ENCODE measurements at regions not wholly inside any gene's neighbourhood (a gene's known extent, or its start where the extent isn't known, plus 50 kb on each side); places are given as distances from the start of the nearest gene placed in this dataset.

- Histone ChIP-seq H3K9me3 (ENCODE audit: control insufficient read depth, low read length) (no peaks in the 10 kb centered on the region), H3K9ac (ENCODE audit: low read length) (no peak overlapping the region), H3K4me1 (ENCODE audit: control insufficient read depth, insufficient read depth, low read length) (no peaks in the 10 kb centered on the region), H3K4me3 (ENCODE audit: low read length) (no peak overlapping the region), H3K36me3 (ENCODE audit: control insufficient read depth, insufficient read depth, low read length, severe bottlenecking) (no peaks in the 10 kb centered on the region), H3K27me3 (replicated peaks; ENCODE audit: control insufficient read depth, insufficient read depth, low read length) (no peaks in the 10 kb centered on the region)
- no peak for DNase-seq (ENCODE audit: low read depth)
Measured at GRCh38 chr9:31671011-31671410, 713.4 kb upstream of the ACO1 start.

DNA sequence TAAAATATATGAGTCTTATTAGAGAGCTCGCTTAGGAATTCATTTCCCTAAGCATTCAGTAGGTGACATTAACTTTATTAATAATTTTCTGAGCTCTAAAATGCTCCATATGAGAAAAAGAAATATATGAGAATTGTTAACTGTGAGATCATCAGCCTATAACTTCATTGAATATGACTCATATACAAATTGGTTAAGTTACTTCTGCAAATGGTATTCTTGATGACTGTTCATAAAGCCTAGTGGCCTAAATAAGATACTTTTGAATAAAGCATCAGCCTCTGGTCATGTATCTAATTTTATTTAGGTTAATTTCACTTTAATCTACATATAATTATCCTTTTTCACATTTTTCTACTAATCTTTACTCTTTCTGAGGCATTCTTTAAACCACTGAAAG is 710.2 kb upstream of the ACO1 start:
- peak; percentile 21 for DNase-seq (ENCODE audit: low read depth)
- Histone ChIP-seq H3K9ac (ENCODE audit: low read length) (no peak overlapping the region), H3K4me3 (ENCODE audit: low read length) (no peak overlapping the region), H3K4me1 (ENCODE audit: control insufficient read depth, insufficient read depth, low read length) (no peaks in the 10 kb centered on the region), H3K27me3 (replicated peaks; ENCODE audit: control insufficient read depth, insufficient read depth, low read length) (no peaks in the 10 kb centered on the region), H3K36me3 (ENCODE audit: control insufficient read depth, insufficient read depth, low read length, severe bottlenecking) (no peaks in the 10 kb centered on the region), H3K9me3 (ENCODE audit: control insufficient read depth, low read length) (no peaks in the 10 kb centered on the region)

- H3K4me3 ChIP-seq (ENCODE audit: low read length), result no peak overlapping the region
- no peaks in the 10 kb centered on the region for H3K9me3 ChIP-seq (ENCODE audit: control insufficient read depth, low read length)
- no peaks in the 10 kb centered on the region for H3K27me3 ChIP-seq (replicated peaks; ENCODE audit: control insufficient read depth, insufficient read depth, low read length)
- no peaks in the 10 kb centered on the region for H3K4me1 ChIP-seq (ENCODE audit: control insufficient read depth, insufficient read depth, low read length)
- DNase-seq (ENCODE audit: low read depth), result no peak
- H3K9ac ChIP-seq (ENCODE audit: low read length), result no peak overlapping the region
- no peaks in the 10 kb centered on the region for H3K36me3 ChIP-seq (ENCODE audit: control insufficient read depth, insufficient read depth, low read length, severe bottlenecking)
Measured at GRCh38 chr9:31677415-31677814, 707.0 kb upstream of the ACO1 start.

GRCh38 chr9:31677877-31678276 is 706.6 kb upstream of the ACO1 start:
- H3K4me1 ChIP-seq (ENCODE audit: control insufficient read depth, insufficient read depth, low read length), result no peaks in the 10 kb centered on the region
- H3K36me3 ChIP-seq (ENCODE audit: control insufficient read depth, insufficient read depth, low read length, severe bottlenecking), result no peaks in the 10 kb centered on the region
- H3K9ac ChIP-seq (ENCODE audit: low read length), result no peak overlapping the region
- no peaks in the 10 kb centered on the region for H3K9me3 ChIP-seq (ENCODE audit: control insufficient read depth, low read length)
- no peak overlapping the region for H3K4me3 ChIP-seq (ENCODE audit: low read length)
- no peak for DNase-seq (ENCODE audit: low read depth)
- H3K27me3 ChIP-seq (replicated peaks; ENCODE audit: control insufficient read depth, insufficient read depth, low read length), result no peaks in the 10 kb centered on the region

DNA sequence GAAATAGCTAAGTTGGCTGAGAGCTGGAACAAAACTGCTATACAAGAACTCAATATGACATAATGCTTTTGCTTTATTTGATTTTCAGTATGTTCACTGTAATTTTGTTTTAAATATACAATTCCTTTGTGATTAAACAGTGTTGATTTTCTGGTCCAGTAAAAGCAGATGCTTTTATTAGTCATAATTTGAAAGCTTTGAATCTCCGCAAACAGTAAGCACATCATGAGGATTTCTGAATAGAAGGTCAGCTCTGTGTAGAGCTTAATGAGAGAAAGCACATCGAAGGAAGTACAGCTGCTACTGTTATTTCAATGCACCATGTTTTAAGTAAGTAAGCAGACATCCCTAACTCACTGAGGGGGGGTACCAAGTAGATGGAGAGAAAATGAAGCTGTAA is 701.3 kb upstream of the ACO1 start:
- no peak overlapping the region for H3K4me3 ChIP-seq (ENCODE audit: low read length)
- H3K4me1 ChIP-seq (ENCODE audit: control insufficient read depth, insufficient read depth, low read length), result no peaks in the 10 kb centered on the region
- H3K9ac ChIP-seq (ENCODE audit: low read length), result no peak overlapping the region
- peak; percentile 49 for DNase-seq (ENCODE audit: low read depth)
- no peaks in the 10 kb centered on the region for H3K9me3 ChIP-seq (ENCODE audit: control insufficient read depth, low read length)
- no peaks in the 10 kb centered on the region for H3K36me3 ChIP-seq (ENCODE audit: control insufficient read depth, insufficient read depth, low read length, severe bottlenecking)
- no peaks in the 10 kb centered on the region for H3K27me3 ChIP-seq (replicated peaks; ENCODE audit: control insufficient read depth, insufficient read depth, low read length)

DNA sequence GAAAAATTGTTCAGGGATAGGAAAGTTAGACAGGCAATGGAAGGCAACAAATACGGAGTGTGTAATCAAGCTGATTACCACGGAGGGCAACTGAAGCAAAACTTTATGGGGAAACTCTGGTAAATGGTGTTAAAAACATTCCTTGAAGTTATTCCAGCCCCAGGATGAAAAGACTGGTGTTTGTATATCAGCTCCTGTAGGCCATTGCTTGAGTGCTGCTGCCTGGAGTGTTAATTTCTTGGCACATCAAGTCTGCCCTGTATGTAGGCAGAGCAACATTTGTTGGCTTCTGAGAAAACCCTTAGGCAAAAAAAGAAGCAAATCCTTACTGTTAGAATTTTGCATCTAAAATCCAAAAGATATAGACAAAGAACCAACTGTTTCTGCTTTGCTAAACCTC is 686.5 kb upstream of the ACO1 start:
- Histone ChIP-seq H3K27me3 (replicated peaks; ENCODE audit: control insufficient read depth, insufficient read depth, low read length) (no peaks in the 10 kb centered on the region), H3K4me3 (ENCODE audit: low read length) (no peak overlapping the region), H3K9me3 (ENCODE audit: control insufficient read depth, low read length) (no peaks in the 10 kb centered on the region), H3K9ac (ENCODE audit: low read length) (no peak overlapping the region), H3K36me3 (ENCODE audit: control insufficient read depth, insufficient read depth, low read length, severe bottlenecking) (no peaks in the 10 kb centered on the region), H3K4me1 (ENCODE audit: control insufficient read depth, insufficient read depth, low read length) (no peaks in the 10 kb centered on the region)
- DNase-seq (ENCODE audit: low read depth), result no peak

DNA sequence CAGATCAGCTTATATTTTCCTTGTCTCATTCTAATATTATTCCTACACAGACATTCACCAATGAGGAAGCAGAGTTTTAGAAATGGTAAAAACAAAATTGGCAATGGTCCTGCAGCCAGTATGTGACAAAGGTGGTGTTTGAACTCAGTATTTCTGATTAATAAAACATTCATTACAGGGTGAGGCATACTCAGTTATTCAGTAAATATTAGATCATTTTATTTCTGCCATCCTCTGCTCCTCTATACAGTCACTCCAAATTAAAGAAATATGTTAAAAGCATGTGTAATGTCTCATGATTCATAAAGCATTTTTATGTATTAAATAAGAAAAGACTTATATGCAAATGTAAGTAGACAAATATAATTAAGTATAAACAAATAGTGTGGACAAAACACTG is 684.6 kb upstream of the ACO1 start:
- Histone ChIP-seq H3K9ac (ENCODE audit: low read length) (no peak overlapping the region), H3K9me3 (ENCODE audit: control insufficient read depth, low read length) (no peaks in the 10 kb centered on the region), H3K36me3 (ENCODE audit: control insufficient read depth, insufficient read depth, low read length, severe bottlenecking) (no peaks in the 10 kb centered on the region), H3K4me1 (ENCODE audit: control insufficient read depth, insufficient read depth, low read length) (no peaks in the 10 kb centered on the region), H3K4me3 (ENCODE audit: low read length) (no peak overlapping the region), H3K27me3 (replicated peaks; ENCODE audit: control insufficient read depth, insufficient read depth, low read length) (no peaks in the 10 kb centered on the region)
- no peak for DNase-seq (ENCODE audit: low read depth)

GRCh38 chr9:31700252-31701045 is 684.0 kb upstream of the ACO1 start:
- Histone ChIP-seq H3K9ac (ENCODE audit: low read length) (no peak overlapping the region), H3K4me1 (ENCODE audit: control insufficient read depth, insufficient read depth, low read length) (no peaks in the 10 kb centered on the region), H3K4me3 (ENCODE audit: low read length) (no peak overlapping the region), H3K9me3 (ENCODE audit: control insufficient read depth, low read length) (no peaks in the 10 kb centered on the region), H3K27me3 (replicated peaks; ENCODE audit: control insufficient read depth, insufficient read depth, low read length) (no peaks in the 10 kb centered on the region), H3K36me3 (ENCODE audit: control insufficient read depth, insufficient read depth, low read length, severe bottlenecking) (no peaks in the 10 kb centered on the region)
- no peak for DNase-seq (ENCODE audit: low read depth)

- Histone ChIP-seq H3K36me3 (ENCODE audit: control insufficient read depth, insufficient read depth, low read length, severe bottlenecking) (no peaks in the 10 kb centered on the region), H3K27me3 (replicated peaks; ENCODE audit: control insufficient read depth, insufficient read depth, low read length) (no peaks in the 10 kb centered on the region), H3K4me1 (ENCODE audit: control insufficient read depth, insufficient read depth, low read length) (no peaks in the 10 kb centered on the region), H3K9me3 (ENCODE audit: control insufficient read depth, low read length) (no peaks in the 10 kb centered on the region), H3K9ac (ENCODE audit: low read length) (no peak overlapping the region), H3K4me3 (ENCODE audit: low read length) (no peak overlapping the region)
- DNase-seq (ENCODE audit: low read depth), result peak; percentile 48
Measured at GRCh38 chr9:31702957-31703356, 681.5 kb upstream of the ACO1 start.

GRCh38 chr9:31715250-31715649 is 669.2 kb upstream of the ACO1 start:
- H3K36me3 ChIP-seq (ENCODE audit: control insufficient read depth, insufficient read depth, low read length, severe bottlenecking), result no peaks in the 10 kb centered on the region
- H3K4me3 ChIP-seq (ENCODE audit: low read length), result no peak overlapping the region
- no peaks in the 10 kb centered on the region for H3K4me1 ChIP-seq (ENCODE audit: control insufficient read depth, insufficient read depth, low read length)
- H3K9me3 ChIP-seq (ENCODE audit: control insufficient read depth, low read length), result no peaks in the 10 kb centered on the region
- no peak overlapping the region for H3K9ac ChIP-seq (ENCODE audit: low read length)
- no peaks in the 10 kb centered on the region for H3K27me3 ChIP-seq (replicated peaks; ENCODE audit: control insufficient read depth, insufficient read depth, low read length)
- peak; percentile 6 for DNase-seq (ENCODE audit: low read depth)

- H3K27me3 ChIP-seq (replicated peaks; ENCODE audit: control insufficient read depth, insufficient read depth, low read length), result no peaks in the 10 kb centered on the region
- H3K4me1 ChIP-seq (ENCODE audit: control insufficient read depth, insufficient read depth, low read length), result no peaks in the 10 kb centered on the region
- H3K9ac ChIP-seq (ENCODE audit: low read length), result no peak overlapping the region
- no peaks in the 10 kb centered on the region for H3K36me3 ChIP-seq (ENCODE audit: control insufficient read depth, insufficient read depth, low read length, severe bottlenecking)
- no peak for DNase-seq (ENCODE audit: low read depth)
- no peak overlapping the region for H3K4me3 ChIP-seq (ENCODE audit: low read length)
- no peaks in the 10 kb centered on the region for H3K9me3 ChIP-seq (ENCODE audit: control insufficient read depth, low read length)
Measured at GRCh38 chr9:31719262-31719661, 665.2 kb upstream of the ACO1 start.

DNA sequence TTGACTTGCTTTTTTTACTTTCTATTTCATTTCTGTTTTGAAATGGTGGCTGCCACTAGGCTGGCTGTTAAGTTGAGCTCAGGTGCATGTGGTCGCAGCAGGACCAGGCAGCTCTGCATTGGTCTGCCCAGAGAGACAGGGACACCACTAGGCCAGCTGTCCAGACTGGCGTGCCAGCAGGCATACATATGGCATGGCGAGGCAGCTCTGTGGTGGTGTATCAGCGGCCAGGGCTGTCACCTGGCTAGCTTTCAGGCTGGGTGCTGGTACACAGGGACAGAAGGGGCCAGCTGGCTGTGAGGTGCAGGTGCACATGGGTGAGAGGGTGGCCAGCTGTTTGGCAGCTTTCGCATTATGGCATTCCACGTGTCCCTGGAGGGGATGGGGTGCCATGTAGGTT is 654.0 kb upstream of the ACO1 start:
- H3K4me1 ChIP-seq (ENCODE audit: control insufficient read depth, insufficient read depth, low read length), result no peaks in the 10 kb centered on the region
- no peak overlapping the region for H3K9ac ChIP-seq (ENCODE audit: low read length)
- H3K36me3 ChIP-seq (ENCODE audit: control insufficient read depth, insufficient read depth, low read length, severe bottlenecking), result no peaks in the 10 kb centered on the region
- H3K9me3 ChIP-seq (ENCODE audit: control insufficient read depth, low read length), result no peaks in the 10 kb centered on the region
- H3K27me3 ChIP-seq (replicated peaks; ENCODE audit: control insufficient read depth, insufficient read depth, low read length), result no peaks in the 10 kb centered on the region
- DNase-seq (ENCODE audit: low read depth), result no peak
- H3K4me3 ChIP-seq (ENCODE audit: low read length), result no peak overlapping the region

All from adipocyte (in vitro differentiated cells).